ENCODE measurements at regions not wholly inside any gene's neighbourhood (a gene's known extent, or its start where the extent isn't known, plus 50 kb on each side); places are given as distances from the start of the nearest gene placed in this dataset.

DNA sequence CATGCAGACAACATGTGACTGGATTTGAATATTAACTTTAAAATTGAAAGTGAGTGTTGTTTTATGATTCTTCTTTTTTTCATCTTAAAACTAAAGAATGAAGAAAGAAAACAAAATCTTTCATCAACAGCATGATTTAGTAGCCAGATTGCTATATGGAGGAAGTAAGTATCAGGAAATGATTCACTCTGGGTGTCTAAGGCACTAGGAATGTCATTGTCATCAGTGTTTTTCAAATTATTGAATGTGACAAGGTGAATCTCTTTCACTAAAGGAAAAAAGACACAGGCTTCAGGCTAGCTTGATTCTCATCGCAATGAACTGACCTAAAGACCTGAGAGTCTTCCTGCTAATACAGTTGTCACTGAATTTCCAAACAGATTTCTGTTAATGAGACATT, 430.1 kb downstream of the FBXO15 start:
- Histone ChIP-seq H3K27me3 (ENCODE audit: control insufficient read depth, insufficient read depth, low read length, poor library complexity, severe bottlenecking) (no peaks in the 10 kb centered on the region), H3K4me1 (ENCODE audit: control insufficient read depth, insufficient read depth, low read length) (no peaks in the 10 kb centered on the region), H3K36me3 (ENCODE audit: control insufficient read depth, insufficient read depth, low read length) (no peaks in the 10 kb centered on the region), H3K9me3 (ENCODE audit: control insufficient read depth, low read length) (no peaks in the 10 kb centered on the region), H3K9ac (ENCODE audit: extremely low read depth, low read length, poor library complexity, severe bottlenecking) (no peak overlapping the region), H3K27ac (ENCODE audit: low read depth, low read length) (no peak overlapping the region), H3K4me3 (ENCODE audit: low read length) (no peak overlapping the region)
- 92 to 100% methylated on average over 1 of the region's 1 CpG for WGBS, 2 experiments (ENCODE audit: insufficient coverage in 1 of 2, insufficient read length in 1 of 2)
- Mint-ChIP-seq H3K4me1 (no peaks in the 10 kb centered on the region), H3K36me3 (ENCODE audit: low read depth) (no peaks in the 10 kb centered on the region), H3K27ac (no peak overlapping the region), H3K27me3 (ENCODE audit: insufficient read depth) (no peaks in the 10 kb centered on the region), H3K4me3 (no peak overlapping the region), H3K9me3 (no peaks in the 10 kb centered on the region)
- TF ChIP-seq, protein P1, sequence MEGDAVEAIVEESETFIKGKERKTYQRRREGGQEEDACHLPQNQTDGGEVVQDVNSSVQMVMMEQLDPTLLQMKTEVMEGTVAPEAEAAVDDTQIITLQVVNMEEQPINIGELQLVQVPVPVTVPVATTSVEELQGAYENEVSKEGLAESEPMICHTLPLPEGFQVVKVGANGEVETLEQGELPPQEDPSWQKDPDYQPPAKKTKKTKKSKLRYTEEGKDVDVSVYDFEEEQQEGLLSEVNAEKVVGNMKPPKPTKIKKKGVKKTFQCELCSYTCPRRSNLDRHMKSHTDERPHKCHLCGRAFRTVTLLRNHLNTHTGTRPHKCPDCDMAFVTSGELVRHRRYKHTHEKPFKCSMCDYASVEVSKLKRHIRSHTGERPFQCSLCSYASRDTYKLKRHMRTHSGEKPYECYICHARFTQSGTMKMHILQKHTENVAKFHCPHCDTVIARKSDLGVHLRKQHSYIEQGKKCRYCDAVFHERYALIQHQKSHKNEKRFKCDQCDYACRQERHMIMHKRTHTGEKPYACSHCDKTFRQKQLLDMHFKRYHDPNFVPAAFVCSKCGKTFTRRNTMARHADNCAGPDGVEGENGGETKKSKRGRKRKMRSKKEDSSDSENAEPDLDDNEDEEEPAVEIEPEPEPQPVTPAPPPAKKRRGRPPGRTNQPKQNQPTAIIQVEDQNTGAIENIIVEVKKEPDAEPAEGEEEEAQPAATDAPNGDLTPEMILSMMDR (conservative IDR thresholded peaks at IDR 0.05) = no peak
- no peak for DNase-seq

DNA sequence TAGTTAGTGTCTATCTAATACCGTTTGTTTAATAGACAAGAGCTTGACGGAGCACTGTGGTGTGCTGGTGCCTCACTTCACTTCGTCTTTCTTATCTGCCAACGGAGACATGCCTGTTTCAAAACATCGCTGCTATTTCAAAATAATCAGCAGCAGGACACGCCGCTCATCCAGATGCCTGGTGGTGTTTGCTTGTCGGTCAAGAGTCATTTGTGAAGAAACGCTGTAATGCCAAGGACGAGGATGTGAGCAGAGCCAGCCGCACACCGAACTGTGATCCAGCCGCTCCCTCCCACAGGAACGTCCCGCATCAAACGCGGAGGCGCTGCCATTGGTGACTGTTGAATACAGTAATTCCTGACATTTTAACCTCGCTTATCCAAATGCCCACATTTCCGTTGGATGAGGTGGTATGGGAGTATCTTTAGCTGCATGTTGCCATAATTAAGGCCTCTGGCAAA, 432.4 kb downstream of the FBXO15 start:
- no peak for DNase-seq
- no peaks in the 10 kb centered on the region for H3K27me3 ChIP-seq (ENCODE audit: control insufficient read depth, insufficient read depth, low read length, poor library complexity, severe bottlenecking)
- Mint-ChIP-seq H3K9me3 (no peaks in the 10 kb centered on the region), H3K27ac (no peak overlapping the region), H3K4me3 (no peak overlapping the region), H3K27me3 (ENCODE audit: insufficient read depth) (no peaks in the 10 kb centered on the region), H3K4me1 (no peaks in the 10 kb centered on the region), H3K36me3 (ENCODE audit: low read depth) (no peaks in the 10 kb centered on the region)
- H3K36me3 ChIP-seq (ENCODE audit: control insufficient read depth, insufficient read depth, low read length) = no peaks in the 10 kb centered on the region
- H3K9ac ChIP-seq (ENCODE audit: extremely low read depth, low read length, poor library complexity, severe bottlenecking) = no peak overlapping the region
- H3K27ac ChIP-seq (ENCODE audit: low read depth, low read length) = no peak overlapping the region
- H3K9me3 ChIP-seq (ENCODE audit: control insufficient read depth, low read length) = no peaks in the 10 kb centered on the region
- TF ChIP-seq, protein P1 (conservative IDR thresholded peaks at IDR 0.05) = no peak
- H3K4me1 ChIP-seq (ENCODE audit: control insufficient read depth, insufficient read depth, low read length) = no peaks in the 10 kb centered on the region
- WGBS, 2 experiments (ENCODE audit: insufficient coverage in 1 of 2, insufficient read length in 1 of 2) = 93 to 95% methylated on average over 18 to 20 of the region's 20 CpGs
- H3K4me3 ChIP-seq (ENCODE audit: low read length) = no peak overlapping the region

DNA sequence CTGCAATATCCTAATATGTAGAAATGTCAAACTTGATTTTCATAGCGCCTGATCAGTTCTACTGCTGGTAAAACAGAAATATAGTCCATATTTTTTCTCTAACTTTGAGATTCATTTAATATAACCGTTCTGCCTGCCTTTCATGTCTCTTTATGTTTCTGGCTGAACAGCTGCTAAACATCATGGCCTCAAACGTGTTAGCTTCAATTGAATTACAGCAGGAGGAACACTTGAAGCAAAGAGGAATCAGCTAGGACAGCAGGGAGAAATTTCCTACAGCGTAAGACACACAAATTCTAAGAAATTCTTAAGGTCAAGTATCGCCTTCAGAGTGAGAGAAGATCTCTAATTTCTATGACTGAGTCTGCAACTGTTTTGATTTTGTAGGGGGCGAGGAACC, 433.2 kb downstream of the FBXO15 start:
- H3K36me3 ChIP-seq (ENCODE audit: control insufficient read depth, insufficient read depth, low read length) = no peaks in the 10 kb centered on the region
- Mint-ChIP-seq H3K4me3 (no peak overlapping the region), H3K4me1 (no peaks in the 10 kb centered on the region), H3K9me3 (no peaks in the 10 kb centered on the region), H3K27ac (no peak overlapping the region), H3K36me3 (ENCODE audit: low read depth) (no peaks in the 10 kb centered on the region), H3K27me3 (ENCODE audit: insufficient read depth) (no peaks in the 10 kb centered on the region)
- no peak overlapping the region for H3K27ac ChIP-seq (ENCODE audit: low read depth, low read length)
- H3K27me3 ChIP-seq (ENCODE audit: control insufficient read depth, insufficient read depth, low read length, poor library complexity, severe bottlenecking) = no peaks in the 10 kb centered on the region
- TF ChIP-seq, protein P1 (conservative IDR thresholded peaks at IDR 0.05) = no peak
- no peak for DNase-seq
- H3K4me1 ChIP-seq (ENCODE audit: control insufficient read depth, insufficient read depth, low read length) = no peaks in the 10 kb centered on the region
- H3K9me3 ChIP-seq (ENCODE audit: control insufficient read depth, low read length) = no peaks in the 10 kb centered on the region
- H3K4me3 ChIP-seq (ENCODE audit: low read length) = no peak overlapping the region
- H3K9ac ChIP-seq (ENCODE audit: extremely low read depth, low read length, poor library complexity, severe bottlenecking) = no peak overlapping the region
- WGBS, 2 experiments (ENCODE audit: insufficient coverage in 1 of 2, insufficient read length in 1 of 2) = 90 to 91% methylated on average over 5 to 6 of the region's 6 CpGs
